Hepatocyte (in vitro differentiated cells): ENCODE measurements at regions not wholly inside any gene's neighbourhood (a gene's known extent, or its start where the extent isn't known, plus 50 kb on each side); places are given as distances from the start of the nearest gene placed in this dataset.

Experiments
- DNase-seq: peaks from one replicate; pipeline ENCODE4 v3.0.0-alpha.2; 2016; ENCODE audit warnings: low spot score
- H2AFZ ChIP-seq: fragments of 200-600 bp; sonication (generic); 2 replicates; pipeline ENCODE4 v1.6.0; 2016; ENCODE audit warnings: antibody characterized with exemption, mild to moderate bottlenecking
- H3K27ac ChIP-seq: fragments of 200-600 bp; sonication (generic); 2 replicates; pipeline ENCODE4 v1.5.1; 2016; ENCODE audit warnings: mild to moderate bottlenecking
- H3K27me3 ChIP-seq: fragments of 200-600 bp; sonication (generic); 2 replicates; pipeline ENCODE4 v1.6.1; 2016
- H3K36me3 ChIP-seq: fragments of 200-600 bp; sonication (generic); replicated peaks from 2 replicates; pipeline ENCODE4 v1.5.1; 2016; ENCODE audit warnings: low read depth; ENCODE audit not compliant: insufficient read depth
- H3K4me1 ChIP-seq: fragments of 200-600 bp; sonication (generic); 2 replicates; pipeline ENCODE4 v1.5.1; 2016; ENCODE audit warnings: mild to moderate bottlenecking, moderate library complexity; ENCODE audit not compliant: insufficient read depth
- H3K4me2 ChIP-seq: fragments of 200-600 bp; sonication (generic); 2 replicates; pipeline ENCODE4 v1.6.0; 2016
- H3K4me3 ChIP-seq: fragments of 200-600 bp; sonication (generic); 2 replicates; pipeline ENCODE4 v1.5.1; 2016; ENCODE audit warnings: mild to moderate bottlenecking
- H3K79me2 ChIP-seq: fragments of 200-600 bp; sonication (generic); 2 replicates; pipeline ENCODE4 v1.6.0; 2017; ENCODE audit warnings: mild to moderate bottlenecking
- H3K9me2 ChIP-seq: fragments of 200-600 bp; sonication (generic); replicated peaks from 2 replicates; pipeline ENCODE4 v1.6.0; 2017; ENCODE audit warnings: mild to moderate bottlenecking; ENCODE audit not compliant: insufficient read depth
- H3K9me3 ChIP-seq: fragments of 200-600 bp; sonication (generic); 2 replicates; pipeline ENCODE4 v1.5.1; 2016; ENCODE audit warnings: low read depth, mild to moderate bottlenecking
- H4K20me1 ChIP-seq: fragments of 200-600 bp; sonication (generic); 2 replicates; pipeline ENCODE4 v1.6.0; 2016; ENCODE audit warnings: mild to moderate bottlenecking; ENCODE audit not compliant: insufficient read depth, poor library complexity, severe bottlenecking
- EZH2 ChIP-seq: fragments of 200-600 bp; sonication (generic); IDR thresholded peaks from 2 replicates; pipeline ENCODE4 v1.6.1; 2016; ENCODE audit warnings: antibody characterized with exemption, mild to moderate bottlenecking, borderline replicate concordance
- EZH2phosphoT487 ChIP-seq: fragments of 200-600 bp; sonication (generic); IDR thresholded peaks from one replicate; pipeline ENCODE4 v1.6.1; 2018; ENCODE audit warnings: antibody characterized with exemption, mild to moderate bottlenecking, low read depth, moderate library complexity; ENCODE audit not compliant: unreplicated experiment, severe bottlenecking
- WGBS: methylation state at CpG from one replicate; pipeline ENCODE4 v1.1.6; 2016; ENCODE audit warnings: low lambda C conversion rate; ENCODE audit errors: missing lambda C conversion rate; 5-methylcytosine and 5-hydroxymethylcytosine counted together
- TF ChIP-seq, protein P1 (sequence below): fragments of 200-600 bp; sonication (generic); IDR thresholded peaks from 2 replicates; pipeline ENCODE4 v1.5.1; 2016; ENCODE audit warnings: antibody characterized with exemption, mild to moderate bottlenecking; ENCODE audit not compliant: poor library complexity

DNA sequence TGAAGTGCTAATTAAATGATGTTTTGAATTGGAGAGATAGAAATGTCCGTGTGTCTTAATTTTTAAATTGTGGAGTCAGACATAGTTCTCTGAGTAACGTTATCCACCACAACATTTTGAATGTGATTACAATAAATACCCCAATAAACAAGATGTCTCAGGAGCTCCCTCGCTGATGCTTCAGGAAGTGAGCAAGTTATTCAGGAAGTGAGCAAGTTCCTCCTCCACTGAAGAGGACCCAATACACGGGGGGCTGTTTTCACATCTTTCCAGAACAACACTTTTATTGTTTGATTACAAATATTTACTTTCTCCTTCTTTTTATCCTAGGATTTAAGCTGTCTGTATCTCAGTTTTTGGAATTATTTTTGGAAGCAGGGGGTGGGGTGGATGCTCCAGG is 363.8 kb downstream of the LRRC70 start:
- no peak overlapping the region for H3K27ac ChIP-seq
- no peaks in the 10 kb centered on the region for H3K79me2 ChIP-seq
- H3K9me2 ChIP-seq, result no peaks in the 10 kb centered on the region
- no peak overlapping the region for H3K4me3 ChIP-seq
- H3K4me1 ChIP-seq, result peaks cover 14% of the 10 kb centered on the region
- no peak for DNase-seq
- no peak for TF ChIP-seq EZH2phosphoT487
- TF ChIP-seq EZH2, result no peak
- TF ChIP-seq, protein P1, sequence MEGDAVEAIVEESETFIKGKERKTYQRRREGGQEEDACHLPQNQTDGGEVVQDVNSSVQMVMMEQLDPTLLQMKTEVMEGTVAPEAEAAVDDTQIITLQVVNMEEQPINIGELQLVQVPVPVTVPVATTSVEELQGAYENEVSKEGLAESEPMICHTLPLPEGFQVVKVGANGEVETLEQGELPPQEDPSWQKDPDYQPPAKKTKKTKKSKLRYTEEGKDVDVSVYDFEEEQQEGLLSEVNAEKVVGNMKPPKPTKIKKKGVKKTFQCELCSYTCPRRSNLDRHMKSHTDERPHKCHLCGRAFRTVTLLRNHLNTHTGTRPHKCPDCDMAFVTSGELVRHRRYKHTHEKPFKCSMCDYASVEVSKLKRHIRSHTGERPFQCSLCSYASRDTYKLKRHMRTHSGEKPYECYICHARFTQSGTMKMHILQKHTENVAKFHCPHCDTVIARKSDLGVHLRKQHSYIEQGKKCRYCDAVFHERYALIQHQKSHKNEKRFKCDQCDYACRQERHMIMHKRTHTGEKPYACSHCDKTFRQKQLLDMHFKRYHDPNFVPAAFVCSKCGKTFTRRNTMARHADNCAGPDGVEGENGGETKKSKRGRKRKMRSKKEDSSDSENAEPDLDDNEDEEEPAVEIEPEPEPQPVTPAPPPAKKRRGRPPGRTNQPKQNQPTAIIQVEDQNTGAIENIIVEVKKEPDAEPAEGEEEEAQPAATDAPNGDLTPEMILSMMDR, result no peak
- WGBS, result 70% methylated on average over 4 of the region's 4 CpGs
- no peaks in the 10 kb centered on the region for H4K20me1 ChIP-seq
- H3K36me3 ChIP-seq, result no peaks in the 10 kb centered on the region
- H2AFZ ChIP-seq, result peak overlapping the region; percentile 0
- no peaks in the 10 kb centered on the region for H3K27me3 ChIP-seq
- no peak overlapping the region for H3K4me2 ChIP-seq
- no peaks in the 10 kb centered on the region for H3K9me3 ChIP-seq

DNA sequence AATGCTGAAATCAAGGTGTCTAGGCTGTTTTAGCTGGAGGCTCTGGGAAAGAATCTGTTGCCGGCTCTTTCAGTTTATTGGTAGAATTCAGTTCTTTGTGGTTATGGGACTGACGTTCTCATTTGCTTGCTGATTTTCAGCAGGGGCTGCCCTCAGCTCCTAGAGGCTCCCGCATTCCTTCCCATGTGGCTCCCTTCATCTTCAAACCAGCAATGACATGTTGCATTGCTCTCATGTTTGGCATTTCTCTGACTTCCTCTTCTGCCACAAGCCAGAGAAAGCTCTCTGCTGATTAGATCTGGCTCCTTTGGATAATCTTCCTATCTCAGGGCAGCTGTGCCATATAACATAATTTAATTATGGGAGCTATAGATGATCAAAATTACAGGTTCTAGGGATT is 360.3 kb downstream of the LRRC70 start:
- H4K20me1 ChIP-seq, result no peaks in the 10 kb centered on the region
- peaks cover 30% of the 10 kb centered on the region for H3K4me1 ChIP-seq
- DNase-seq, result no peak
- no peaks in the 10 kb centered on the region for H3K9me3 ChIP-seq
- 57% methylated on average over 3 of the region's 3 CpGs for WGBS
- no peaks in the 10 kb centered on the region for H3K36me3 ChIP-seq
- H3K27me3 ChIP-seq, result no peaks in the 10 kb centered on the region
- H3K4me2 ChIP-seq, result no peak overlapping the region
- H3K9me2 ChIP-seq, result no peaks in the 10 kb centered on the region
- H3K27ac ChIP-seq, result peak overlapping the region; percentile 75
- H3K79me2 ChIP-seq, result no peaks in the 10 kb centered on the region
- H2AFZ ChIP-seq, result no peak overlapping the region
- TF ChIP-seq EZH2 (no peak), EZH2phosphoT487 (no peak)
- TF ChIP-seq, protein P1, result no peak
- no peak overlapping the region for H3K4me3 ChIP-seq

DNA sequence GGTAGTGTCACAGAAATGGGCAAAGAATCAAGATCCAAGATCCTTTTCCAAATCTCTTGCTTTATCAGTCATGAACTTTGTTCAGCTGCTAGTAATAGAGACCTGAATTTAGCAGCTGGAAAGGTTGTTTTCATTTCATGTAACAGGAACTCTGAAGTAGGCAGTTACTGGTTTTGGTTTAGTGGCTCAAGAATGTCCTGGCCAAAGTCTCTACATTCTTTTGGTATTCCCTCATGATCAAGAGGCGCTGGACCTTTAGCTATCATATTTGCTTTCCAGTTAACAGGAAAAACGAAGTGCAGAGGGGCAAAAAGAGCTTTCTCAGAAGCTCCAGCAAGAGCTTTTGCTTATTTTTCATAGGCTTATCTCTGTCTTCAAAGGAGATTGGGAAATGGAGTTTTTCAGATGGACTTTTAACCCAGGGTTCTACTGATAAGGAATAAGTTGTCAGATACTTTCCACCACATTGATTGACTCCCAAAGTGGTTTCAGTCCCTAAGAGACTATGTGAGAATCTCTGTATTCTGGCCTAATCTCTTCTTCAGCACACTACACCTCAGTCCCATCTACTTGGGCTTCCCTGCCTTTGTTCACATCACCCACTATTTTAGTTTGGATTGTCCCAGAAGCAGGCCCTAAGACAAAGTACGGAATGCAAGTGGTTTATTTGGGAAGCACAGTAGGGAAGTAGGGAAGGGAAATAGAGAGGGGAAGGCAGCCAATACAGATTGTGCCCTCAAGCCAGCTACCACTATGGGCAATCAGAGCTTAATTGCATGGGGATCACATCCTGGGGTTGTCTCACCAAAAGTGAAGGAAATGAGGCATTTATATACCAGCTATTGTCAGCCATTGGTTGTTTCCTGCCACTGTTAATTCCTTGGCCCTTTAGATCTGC is 359.3 kb downstream of the LRRC70 start:
- no peaks in the 10 kb centered on the region for H3K36me3 ChIP-seq
- WGBS, result 36% methylated on average over 3 of the region's 3 CpGs
- no peaks in the 10 kb centered on the region for H3K79me2 ChIP-seq
- peak overlapping the region; percentile 36 for H3K4me2 ChIP-seq
- no peaks in the 10 kb centered on the region for H3K9me2 ChIP-seq
- H3K4me3 ChIP-seq, result no peak overlapping the region
- no peaks in the 10 kb centered on the region for H3K9me3 ChIP-seq
- H3K4me1 ChIP-seq, result peaks cover 30% of the 10 kb centered on the region
- H2AFZ ChIP-seq, result no peak overlapping the region
- H3K27ac ChIP-seq, result peak overlapping the region; percentile 75
- no peaks in the 10 kb centered on the region for H4K20me1 ChIP-seq
- peak; percentile 47 for DNase-seq
- H3K27me3 ChIP-seq, result no peaks in the 10 kb centered on the region
- TF ChIP-seq EZH2, result no peak
- TF ChIP-seq, protein P1, result no peak
- TF ChIP-seq EZH2phosphoT487, result no peak
